Right lobe of liver (tissue), 4 donors: ENCODE measurements at regions not wholly inside any gene's neighbourhood (a gene's known extent, or its start where the extent isn't known, plus 50 kb on each side); places are given as distances from the start of the nearest gene placed in this dataset.

Experiments
- CTCF ChIP-seq, 4 donors: fragments of 200-600 bp in 3 of 4; fragments of 450-650 bp in 1 of 4; IDR thresholded peaks; one replicate each; pipeline versions ENCODE4 v1.5.1 to v1.8.0; 2016 to 2022; ENCODE audit warnings: antibody characterized with exemption in 4 of 4, mild to moderate bottlenecking in 2 of 4
- POLR2A ChIP-seq: fragments of 450-650 bp; IDR thresholded peaks from one replicate; pipeline ENCODE4 v1.6.1; 2017; ENCODE audit warnings: antibody characterized with exemption, mild to moderate bottlenecking
- donor health status: DM: no; HTN: no; CAD: no.
- donor health status: DM: no; HTN: no; CAD: no.
- donor health status: DM: no; HTN: yes; CAD: no.

- no peak for TF ChIP-seq CTCF (IDR thresholded peaks at IDR 0.05)
- no peak for TF ChIP-seq POLR2A
Observed at GRCh38 chr20:61100489-61100888, 151.6 kb upstream of the CDH4 start.
